Right lung (tissue), 2 donors: ENCODE measurements at regions not wholly inside any gene's neighbourhood (a gene's known extent, or its start where the extent isn't known, plus 50 kb on each side); places are given as distances from the start of the nearest gene placed in this dataset.
"Not testable (repeated sequence)": the region's sequence is repeated elsewhere in the genome, so short reads cannot be mapped to it uniquely, and the experiment has no call there.

Experiments used
- DNase-seq, 2 donors: peaks; one replicate each; pipeline ENCODE4 v3.0.0-alpha.2; 2013

GRCh38 chr11:86861810-86862209, 61.5 kb downstream of the PRSS23 start:
- DNase-seq = no peak

DNA sequence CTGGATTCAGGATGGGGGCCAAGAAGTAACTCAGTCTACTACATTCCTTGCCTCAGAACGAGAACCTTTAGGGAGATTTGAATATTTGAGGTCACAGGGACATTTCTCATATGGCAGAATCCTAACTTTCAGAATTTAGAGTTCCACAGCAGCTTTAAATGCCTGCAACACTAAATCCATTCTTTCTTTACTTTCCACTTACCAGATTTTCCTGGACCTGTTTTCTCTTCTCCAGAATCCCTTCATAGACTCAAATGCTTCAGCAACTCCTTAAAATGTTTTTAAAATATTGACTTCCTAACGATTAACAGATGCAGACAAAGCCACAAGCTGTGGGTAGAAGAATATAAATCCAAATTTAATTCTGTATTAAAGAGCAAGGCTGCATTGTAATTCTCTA, 63.1 kb downstream of the PRSS23 start:
- no peak for DNase-seq

DNA sequence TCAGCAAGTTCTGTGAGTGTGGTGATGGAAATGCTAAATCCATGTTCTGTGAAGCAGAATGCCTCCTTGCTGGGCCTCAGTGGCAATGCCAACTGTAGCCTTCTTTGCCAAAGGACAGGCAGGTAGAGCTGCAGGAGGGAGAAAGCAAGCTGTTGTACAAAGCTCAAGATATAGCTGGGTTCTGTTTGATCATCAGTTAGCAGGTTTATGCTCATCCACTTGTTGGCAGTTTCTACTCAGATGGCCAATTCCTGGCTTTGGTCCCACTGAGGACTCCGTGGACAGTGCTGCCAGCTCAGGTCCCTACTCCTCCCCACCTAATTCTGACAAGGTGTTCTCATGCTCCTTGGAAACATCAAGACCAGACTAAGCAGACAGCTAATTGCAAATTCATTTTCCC, 65.1 kb downstream of the PRSS23 start:
- DNase-seq = no peak

- no peak for DNase-seq
Observed at GRCh38 chr11:86869531-86869930, 69.2 kb downstream of the PRSS23 start.

DNA sequence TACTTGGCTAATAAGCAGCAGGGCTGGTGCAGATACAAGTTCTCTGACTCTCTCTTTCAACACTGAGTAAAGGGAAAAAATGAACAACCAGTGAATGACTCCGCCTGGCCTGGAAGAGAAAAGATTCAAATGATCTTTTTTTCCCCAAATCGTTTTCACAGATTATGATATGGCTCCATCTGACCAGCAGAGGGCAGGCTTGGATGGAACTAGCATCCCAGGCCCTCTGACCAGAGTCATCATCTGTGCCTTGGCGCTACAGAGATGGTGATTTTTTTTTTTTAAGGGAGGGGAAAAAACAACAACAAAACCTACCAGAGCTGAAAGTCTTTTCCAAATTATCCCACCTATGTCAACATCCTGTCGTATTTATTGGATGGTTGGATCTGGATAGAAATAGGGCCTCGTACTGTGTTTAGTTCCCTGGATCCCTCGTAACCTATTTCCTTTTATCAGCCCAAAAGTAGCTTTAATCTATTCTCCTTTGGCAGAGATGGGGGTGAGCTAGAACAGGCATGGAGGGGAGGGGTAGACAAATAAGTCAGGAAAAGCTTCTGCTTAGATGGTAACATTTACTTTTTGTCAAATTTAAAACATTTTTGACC, 69.7 kb downstream of the PRSS23 start:
- peak; percentile 42 to 55 for DNase-seq

DNA sequence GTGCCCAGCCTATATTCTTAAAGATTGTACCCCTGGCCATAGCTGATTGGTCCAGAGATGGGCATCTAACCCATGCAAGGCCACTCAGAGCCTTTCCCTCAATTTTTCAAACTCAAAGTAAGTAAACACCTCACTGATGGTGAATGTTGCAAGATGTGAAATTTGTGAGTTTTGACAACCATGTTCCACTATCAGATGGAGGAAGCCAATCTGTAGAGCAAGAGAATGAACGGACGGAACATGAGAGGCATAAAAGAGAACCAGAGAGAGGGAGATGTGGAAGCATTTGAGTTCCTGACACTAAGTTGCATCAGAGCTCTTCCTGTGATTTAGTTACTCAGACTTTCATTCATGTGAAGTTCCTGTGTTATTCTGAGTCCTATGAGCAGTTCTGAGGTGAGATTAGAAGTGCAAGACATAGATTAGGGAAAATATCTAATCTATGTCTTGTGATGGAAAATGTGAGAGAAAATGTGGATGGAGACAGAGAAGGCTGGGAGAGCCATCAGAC, 73.3 kb downstream of the PRSS23 start:
- no peak for DNase-seq

DNA sequence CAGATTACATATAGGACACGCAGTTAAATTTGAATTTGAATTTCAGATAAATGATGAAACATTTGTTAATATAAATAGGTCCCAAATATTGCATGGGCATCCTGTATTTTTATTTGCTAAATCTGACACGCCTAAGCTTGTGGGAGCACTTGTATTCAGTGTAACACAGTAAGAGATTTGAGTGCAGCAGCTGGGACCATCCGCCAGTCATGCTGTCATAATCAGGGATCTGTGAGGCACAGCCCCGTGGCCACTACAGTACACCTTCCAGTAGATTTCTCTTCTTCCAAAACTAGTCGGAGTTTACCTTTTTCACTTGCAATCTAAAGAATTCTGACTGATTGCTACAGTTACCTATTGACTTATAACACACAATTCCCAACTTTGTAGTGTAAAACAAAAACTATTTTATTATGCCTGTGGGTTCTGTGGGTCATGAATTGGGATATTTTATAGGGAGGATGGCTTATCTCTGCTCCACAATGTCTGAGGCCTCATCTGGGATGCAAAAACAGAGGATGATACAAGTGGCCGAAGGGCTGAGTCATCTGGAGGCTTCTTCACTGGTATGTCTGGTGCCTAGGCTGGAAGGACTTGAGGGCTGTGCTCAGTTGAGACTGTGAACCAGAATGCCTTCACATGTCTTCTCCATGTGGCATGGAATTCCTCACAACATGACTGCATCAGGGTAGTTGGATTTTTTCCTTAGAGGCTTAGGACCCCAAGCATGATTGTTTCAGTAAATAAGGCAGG, 74.1 kb downstream of the PRSS23 start:
- DNase-seq = no peak

DNA sequence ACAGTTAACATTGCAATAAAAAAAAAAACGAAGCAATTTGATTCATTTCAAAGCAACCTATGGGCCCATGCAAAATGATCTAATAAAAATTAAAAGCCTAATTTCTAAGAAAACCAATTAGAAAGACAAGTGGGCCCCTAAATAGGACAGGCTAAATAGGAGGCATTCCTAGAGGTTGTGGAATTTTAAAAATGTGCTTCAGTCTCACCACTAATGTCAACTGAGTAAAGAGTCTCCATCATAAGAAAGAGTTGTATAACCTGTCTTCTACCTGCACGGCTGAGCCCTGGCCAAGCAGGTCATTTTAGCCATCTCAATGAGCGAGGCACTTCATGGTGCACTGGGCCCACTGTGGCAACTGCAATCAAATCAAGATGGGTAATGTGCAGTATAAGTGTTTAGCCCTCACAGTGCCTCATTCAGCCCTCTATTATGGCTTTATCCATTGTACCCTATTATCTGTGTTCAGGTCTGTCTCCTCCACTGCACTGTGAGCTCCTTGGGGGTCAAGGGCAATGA, 76.4 kb downstream of the PRSS23 start:
- DNase-seq = no peak

DNA sequence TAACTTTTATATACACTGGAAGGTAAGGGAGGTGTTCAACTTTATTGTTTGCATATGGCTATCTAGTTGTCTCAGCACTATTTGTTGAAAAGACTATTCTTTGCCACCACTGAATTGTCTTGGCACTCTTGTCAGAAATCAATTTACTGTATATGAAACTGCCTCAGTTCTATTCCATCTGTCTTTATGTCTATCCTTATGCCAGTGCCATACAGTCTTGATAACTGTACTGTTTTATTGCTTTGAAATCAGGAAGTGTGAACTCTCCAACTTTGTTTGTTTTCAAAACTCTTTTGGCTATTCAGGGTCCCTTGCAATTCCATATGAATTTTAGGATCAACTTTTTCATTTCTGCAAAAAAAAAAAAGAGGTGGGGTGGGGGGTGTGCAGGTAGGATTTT, 77.2 kb downstream of the PRSS23 start:
- no peak for DNase-seq

- not testable (repeated sequence) for DNase-seq
Observed at GRCh38 chr11:86879241-86879640, 76.0 kb downstream of the FZD4 start.

DNA sequence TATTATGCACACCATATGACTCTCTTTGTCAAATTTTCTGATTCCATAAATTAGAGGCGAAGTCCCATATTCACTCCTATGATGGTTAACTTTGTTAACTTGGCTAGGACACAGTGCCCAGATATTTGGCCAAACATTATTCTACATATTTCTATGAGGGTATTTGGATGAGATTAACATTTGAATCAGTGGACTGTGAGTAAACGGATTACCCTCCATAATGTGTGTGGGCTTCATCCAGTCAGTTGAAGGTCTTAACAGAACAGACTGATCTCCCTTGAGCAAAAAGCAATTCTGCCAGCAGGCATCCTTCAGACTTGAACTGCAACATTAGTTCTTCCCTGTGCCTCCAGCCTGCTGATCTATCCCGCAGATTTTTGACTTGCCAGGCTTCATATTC, 69.9 kb downstream of the FZD4 start:
- DNase-seq = no peak

DNA sequence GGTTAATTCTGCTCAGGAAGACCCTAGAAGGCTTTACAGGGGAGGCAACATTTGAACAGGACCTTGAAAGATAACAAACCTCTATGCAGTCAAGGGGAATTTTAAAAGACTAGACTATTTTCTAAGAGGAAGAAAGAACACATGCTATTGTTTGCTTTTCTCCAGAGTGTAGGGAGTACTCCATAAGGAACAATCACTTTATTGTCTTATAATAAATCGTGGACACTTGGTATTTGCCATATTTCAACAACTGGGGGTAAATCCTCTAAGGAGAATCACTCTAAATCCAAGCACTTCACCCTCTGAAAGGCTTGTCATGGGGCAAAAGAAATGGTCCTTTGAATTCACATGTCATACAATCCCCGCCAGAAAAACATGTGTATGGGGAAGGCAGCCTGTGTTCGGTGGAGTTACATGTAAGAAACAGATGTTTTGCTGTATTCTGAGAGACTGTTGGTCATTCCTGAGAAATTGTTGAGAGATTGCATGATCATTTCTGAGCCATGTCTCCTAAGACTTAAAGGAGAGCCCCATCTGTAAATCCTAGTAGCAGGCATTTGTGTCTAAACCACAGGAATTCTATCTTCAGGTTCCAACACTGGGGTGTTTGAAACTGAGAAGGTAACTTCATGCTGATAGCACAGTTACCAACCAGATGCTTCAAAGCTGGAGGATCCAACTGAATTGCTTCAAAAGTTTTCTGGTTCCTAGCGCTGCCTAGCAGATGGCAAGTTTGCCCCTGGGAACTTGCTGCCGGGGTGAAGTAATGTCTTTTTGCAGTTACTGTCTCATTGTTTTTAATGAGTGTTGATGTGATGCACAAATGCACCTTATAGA, 66.8 kb downstream of the FZD4 start:
- DNase-seq = no peak

- DNase-seq = no peak
Observed at GRCh38 chr11:86889001-86889341, 66.2 kb downstream of the FZD4 start.

GRCh38 chr11:86891036-86891435, 64.2 kb downstream of the FZD4 start:
- DNase-seq = no peak

GRCh38 chr11:86893235-86893634, 62.0 kb downstream of the FZD4 start:
- no peak for DNase-seq
